Adrenal gland (tissue), 9 donors: ENCODE measurements at regions not wholly inside any gene's neighbourhood (a gene's known extent, or its start where the extent isn't known, plus 50 kb on each side); places are given as distances from the start of the nearest gene placed in this dataset.

ENCODE experiments used
- DNase-seq, 7 donors: peaks; one replicate each; pipeline ENCODE4 v3.0.0-alpha.2; 2019 to 2020
- H3K27ac ChIP-seq, 5 donors: fragments of 200-600 bp; sonication (generic) in 4 of 5; 1 replicate in 3 of 5; 2 replicates in 2 of 5; pipeline versions ENCODE4 v1.5.1 to v1.8.0; 2016 to 2020; ENCODE audit warnings: mild to moderate bottlenecking in 1 of 5
- H3K27me3 ChIP-seq: fragments of 200-600 bp; 2 replicates; pipeline ENCODE4 v1.8.0; 2021
- H3K36me3 ChIP-seq, 2 donors: fragments of 200-600 bp; replicated peaks in 1 of 2; 1 replicate in 1 of 2; 2 replicates in 1 of 2; pipeline versions ENCODE4 v1.5.1 to v1.8.0; 2018 to 2022
- H3K4me1 ChIP-seq, 2 donors: fragments of 200-600 bp; replicated peaks in 1 of 2; 1 replicate in 1 of 2; 2 replicates in 1 of 2; pipeline versions ENCODE4 v1.5.1 to v1.8.0; 2018 to 2021
- H3K4me3 ChIP-seq, 4 donors: fragments of 200-600 bp; sonication (generic) in 3 of 4; one replicate each; pipeline ENCODE4 v1.5.1; 2016 to 2018
- H3K9me3 ChIP-seq, 3 donors: fragments of 200-600 bp; sonication (generic) in 1 of 3; replicated peaks in 1 of 3; 1 replicate in 2 of 3; 2 replicates in 1 of 3; pipeline versions ENCODE4 v1.5.1 to v1.8.0; 2016 to 2021
- POLR2A ChIP-seq, 2 donors: fragments of 450-650 bp; IDR thresholded peaks; one replicate each; pipeline ENCODE4 v1.6.1; 2017; ENCODE audit warnings: antibody characterized with exemption in 2 of 2, mild to moderate bottlenecking in 2 of 2, moderate library complexity in 1 of 2
- WGBS, 4 donors: extraction: QIAGEN DNeasy Blood & Tissue Kit in 2 of 4; methylation state at CpG; one replicate each; pipeline versions ENCODE4 v1.1.5 to v1.1.7; 2013 to 2017; 5-methylcytosine and 5-hydroxymethylcytosine counted together
- intact Hi-C, 2 donors: fragments of 100-400 bp; cut with DNase I; formaldehyde crosslinking; loops; one replicate each; pipeline versions ENCODE4 v1.14.1 to v1.15.0; 2022 to 2023
- TF ChIP-seq, protein P1 (sequence below), 6 experiments: fragments of 450-650 bp in 4 of 6; fragments of 200-600 bp in 2 of 6; sonication (generic) in 1 of 6; IDR thresholded peaks; 1 replicate in 5 of 6; 2 replicates in 1 of 6; pipeline versions ENCODE4 v1.5.1 to v1.8.0; 2016 to 2021; ENCODE audit warnings: antibody characterized with exemption in 6 of 6, mild to moderate bottlenecking in 2 of 6, moderate library complexity in 1 of 6
- donor health status: healthy with polysubstance abuse.
- donor health status: Bipolar disorder and iron deficiency.
- donor health status: DM: yes; HTN: yes; CAD: no.
- donor health status: DM: no; HTN: no; CAD: no.
- donor health status: DM: no; HTN: no; CAD: no.

DNA sequence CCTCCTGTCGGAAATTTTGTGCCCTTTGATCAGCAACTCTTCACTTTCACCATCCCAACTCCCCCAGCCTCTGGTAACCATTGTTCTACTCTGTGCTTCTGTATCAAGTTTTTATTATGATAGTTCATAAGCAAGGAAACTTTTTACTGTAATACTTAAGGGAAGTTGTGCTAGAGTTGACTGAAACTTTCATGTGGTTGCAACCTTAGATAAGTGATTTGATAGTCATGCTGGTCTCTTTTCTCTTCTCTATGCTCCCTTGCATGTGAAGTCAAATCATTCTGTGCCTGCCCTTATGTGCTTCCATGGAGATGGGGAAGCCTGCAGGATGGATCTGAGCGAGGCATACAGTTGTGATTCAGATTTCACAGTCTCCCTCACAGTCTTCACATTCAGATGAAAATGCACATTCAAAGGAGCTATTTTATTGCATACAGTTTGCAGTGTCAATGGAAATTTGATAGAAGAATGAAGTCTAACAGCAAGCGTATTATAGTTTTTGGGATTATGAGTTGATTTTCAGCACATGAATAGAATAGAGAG, 1428.3 kb upstream of the TENM3 start:
- Histone ChIP-seq H3K36me3 (no peaks in the 10 kb centered on the region), H3K4me3 (no peak overlapping the region), H3K9me3 (no peaks in the 10 kb centered on the region), H3K27ac (no peak overlapping the region), H3K4me1 (peaks cover 6 to 8% of the 10 kb centered on the region in 2 donors), H3K27me3 (no peaks in the 10 kb centered on the region)
- 86 to 97% (median 93%) methylated on average over 3 of the region's 3 CpGs for WGBS, 4 donors
- no peak for DNase-seq
- intact Hi-C loops = no loop called here
- TF ChIP-seq, protein P1, sequence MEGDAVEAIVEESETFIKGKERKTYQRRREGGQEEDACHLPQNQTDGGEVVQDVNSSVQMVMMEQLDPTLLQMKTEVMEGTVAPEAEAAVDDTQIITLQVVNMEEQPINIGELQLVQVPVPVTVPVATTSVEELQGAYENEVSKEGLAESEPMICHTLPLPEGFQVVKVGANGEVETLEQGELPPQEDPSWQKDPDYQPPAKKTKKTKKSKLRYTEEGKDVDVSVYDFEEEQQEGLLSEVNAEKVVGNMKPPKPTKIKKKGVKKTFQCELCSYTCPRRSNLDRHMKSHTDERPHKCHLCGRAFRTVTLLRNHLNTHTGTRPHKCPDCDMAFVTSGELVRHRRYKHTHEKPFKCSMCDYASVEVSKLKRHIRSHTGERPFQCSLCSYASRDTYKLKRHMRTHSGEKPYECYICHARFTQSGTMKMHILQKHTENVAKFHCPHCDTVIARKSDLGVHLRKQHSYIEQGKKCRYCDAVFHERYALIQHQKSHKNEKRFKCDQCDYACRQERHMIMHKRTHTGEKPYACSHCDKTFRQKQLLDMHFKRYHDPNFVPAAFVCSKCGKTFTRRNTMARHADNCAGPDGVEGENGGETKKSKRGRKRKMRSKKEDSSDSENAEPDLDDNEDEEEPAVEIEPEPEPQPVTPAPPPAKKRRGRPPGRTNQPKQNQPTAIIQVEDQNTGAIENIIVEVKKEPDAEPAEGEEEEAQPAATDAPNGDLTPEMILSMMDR (IDR thresholded peaks at IDR 0.05) = no peak
- no peak for TF ChIP-seq POLR2A (IDR thresholded peaks at IDR 0.05)

DNA sequence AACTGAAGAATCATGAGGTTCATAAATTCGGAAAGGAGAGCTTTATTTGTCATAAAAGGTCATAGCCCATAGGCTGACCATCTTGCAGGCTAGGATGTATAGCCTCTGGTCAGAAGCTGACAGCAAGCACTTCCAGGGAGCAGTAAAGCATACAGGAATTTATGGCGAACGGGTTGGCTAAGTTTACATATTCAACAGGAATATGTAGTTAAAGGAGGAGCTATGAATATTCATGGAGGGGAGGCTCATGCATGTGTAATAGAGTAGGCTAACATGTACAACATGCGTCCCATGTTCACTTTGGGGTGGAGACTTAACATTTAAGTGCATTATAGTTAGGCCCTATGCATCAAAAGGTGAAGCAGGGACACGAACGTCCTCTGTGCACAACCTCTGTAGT, 1425.7 kb upstream of the TENM3 start:
- Histone ChIP-seq H3K4me1 (no peaks in the 10 kb centered on the region), H3K9me3 (no peaks in the 10 kb centered on the region), H3K4me3 (no peak overlapping the region), H3K27ac (no peak overlapping the region), H3K36me3 (no peaks in the 10 kb centered on the region), H3K27me3 (no peaks in the 10 kb centered on the region)
- DNase-seq = no peak
- 87 to 92% (median 89%) methylated on average over 6 of the region's 6 CpGs for WGBS, 4 donors
- intact Hi-C loops = no loop called here
- TF ChIP-seq, protein P1 (IDR thresholded peaks at IDR 0.05) = no peak
- TF ChIP-seq POLR2A (IDR thresholded peaks at IDR 0.05) = no peak

DNA sequence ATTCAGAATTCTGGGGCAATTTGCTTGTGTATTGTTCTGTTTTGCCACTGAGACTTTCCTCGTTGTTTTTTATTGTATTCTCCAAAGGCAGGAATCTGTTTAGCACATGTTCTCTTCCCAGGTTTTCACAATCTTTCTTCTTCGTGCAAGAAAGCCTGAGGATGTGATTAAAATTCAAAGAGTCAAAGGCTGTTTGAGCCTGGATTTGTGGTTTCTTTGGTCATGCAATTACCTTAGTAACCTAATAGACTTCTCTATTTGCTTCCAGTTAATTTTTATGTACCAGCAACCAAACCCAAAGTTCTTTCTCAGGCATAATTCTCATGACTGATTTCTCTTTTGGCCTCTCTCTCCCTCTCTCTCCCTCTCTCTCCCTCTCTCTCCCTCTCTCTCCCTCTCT, 1420.1 kb upstream of the TENM3 start:
- intact Hi-C loops = no loop called here
- Histone ChIP-seq H3K9me3 (no peaks in the 10 kb centered on the region), H3K27ac (no peak overlapping the region), H3K36me3 (no peaks in the 10 kb centered on the region), H3K27me3 (no peaks in the 10 kb centered on the region), H3K4me3 (no peak overlapping the region), H3K4me1 (peaks cover 0 to 10% of the 10 kb centered on the region in 2 donors)
- TF ChIP-seq, protein P1 (IDR thresholded peaks at IDR 0.05) = no peak
- no peak for TF ChIP-seq POLR2A (IDR thresholded peaks at IDR 0.05)
- 42 to 84% (median 47%) methylated on average over 1 to 2 of the region's 2 CpGs for WGBS, 4 donors
- no peak for DNase-seq

DNA sequence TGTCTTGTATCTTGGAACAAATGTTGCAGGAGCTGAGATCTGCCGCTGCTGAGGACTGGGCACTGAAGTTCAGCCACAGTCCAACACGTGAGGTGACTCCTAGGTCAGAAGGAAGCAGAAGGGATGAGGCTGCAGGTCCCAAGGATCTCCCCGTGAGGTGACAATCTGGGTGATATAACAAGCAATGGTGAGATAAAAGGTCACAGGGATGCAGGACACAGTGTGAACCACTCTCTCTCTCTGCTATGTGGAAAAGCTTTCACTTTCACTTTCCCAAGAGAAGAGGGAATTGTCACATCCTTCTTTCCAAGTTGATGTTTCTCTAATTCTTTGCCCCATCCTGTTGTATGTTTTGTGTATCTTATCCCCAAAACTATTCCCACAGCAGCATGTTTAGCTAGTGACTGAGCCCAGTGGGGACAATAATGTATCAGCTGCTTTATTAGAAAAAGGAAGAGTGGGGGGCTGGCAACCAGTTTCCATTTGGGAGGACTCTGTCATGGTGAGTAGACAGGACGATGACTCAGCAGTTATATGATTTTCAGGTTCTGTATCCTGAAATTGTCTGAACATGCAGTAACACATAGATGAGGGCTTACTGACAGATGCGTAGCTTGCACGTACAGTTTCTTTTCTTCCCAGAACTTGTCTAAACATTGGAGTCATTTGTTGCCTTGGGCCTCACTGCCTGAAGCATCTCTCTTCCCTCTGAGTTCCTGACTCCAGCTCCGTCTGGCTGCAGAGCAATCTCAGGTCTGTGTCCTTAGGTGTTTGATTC, 1415.8 kb upstream of the TENM3 start:
- WGBS, 4 donors = 60 to 65% (median 61%) methylated on average over 7 of the region's 7 CpGs
- intact Hi-C loops = no loop called here
- Histone ChIP-seq H3K27ac (peak overlapping the region in 2 of 5 donors; percentile 62 to 72), H3K36me3 (no peaks in the 10 kb centered on the region), H3K9me3 (no peaks in the 10 kb centered on the region), H3K4me3 (peak overlapping the region in 2 of 4 donors; percentile 12 to 51), H3K4me1 (peaks cover 0 to 25% of the 10 kb centered on the region in 2 donors), H3K27me3 (no peaks in the 10 kb centered on the region)
- peak in 5 of 7 donors; percentile 26 to 68 (median 38) for DNase-seq
- TF ChIP-seq, protein P1 (IDR thresholded peaks at IDR 0.05) = no peak
- no peak for TF ChIP-seq POLR2A (IDR thresholded peaks at IDR 0.05)
